HUES64 (cell line): ENCODE measurements at regions not wholly inside any gene's neighbourhood (a gene's known extent, or its start where the extent isn't known, plus 50 kb on each side); places are given as distances from the start of the nearest gene placed in this dataset.
"Not testable (repeated sequence)": the region's sequence is repeated elsewhere in the genome, so short reads cannot be mapped to it uniquely, and the experiment has no call there.

Experiments used
- H3K27ac ChIP-seq: 2 replicates; pipeline ENCODE4 v1.7.0; 2013; ENCODE audit warnings: low read depth, low read length, inconsistent platforms
- H3K27me3 ChIP-seq: 2 replicates; pipeline ENCODE4 v1.6.1; 2013; ENCODE audit warnings: mild to moderate bottlenecking, low read length; ENCODE audit not compliant: insufficient read depth
- H3K36me3 ChIP-seq: 2 replicates; pipeline ENCODE4 v1.6.1; 2013; ENCODE audit warnings: mild to moderate bottlenecking, low read length; ENCODE audit not compliant: insufficient read depth
- H3K4me1 ChIP-seq: 2 replicates; pipeline ENCODE4 v1.6.1; 2013; ENCODE audit warnings: mild to moderate bottlenecking, low read length, moderate library complexity; ENCODE audit not compliant: insufficient read depth
- H3K4me3 ChIP-seq: 2 replicates; pipeline ENCODE4 v1.5.1; 2013; ENCODE audit warnings: mild to moderate bottlenecking, low read length, moderate library complexity
- H3K9ac ChIP-seq: 2 replicates; pipeline ENCODE4 v1.6.1; 2013; ENCODE audit warnings: mild to moderate bottlenecking, low read depth, low read length
- H3K9me3 ChIP-seq: 2 replicates; pipeline ENCODE4 v1.6.1; 2013; ENCODE audit warnings: low read depth, low read length; ENCODE audit not compliant: insufficient read depth
- WGBS: fragments of 150-250, 120-280 bp; methylation state at CpG from one replicate; pipeline ENCODE4 v1.1.7; 2013; ENCODE audit warnings: missing lambda C conversion rate; 5-methylcytosine and 5-hydroxymethylcytosine counted together

DNA sequence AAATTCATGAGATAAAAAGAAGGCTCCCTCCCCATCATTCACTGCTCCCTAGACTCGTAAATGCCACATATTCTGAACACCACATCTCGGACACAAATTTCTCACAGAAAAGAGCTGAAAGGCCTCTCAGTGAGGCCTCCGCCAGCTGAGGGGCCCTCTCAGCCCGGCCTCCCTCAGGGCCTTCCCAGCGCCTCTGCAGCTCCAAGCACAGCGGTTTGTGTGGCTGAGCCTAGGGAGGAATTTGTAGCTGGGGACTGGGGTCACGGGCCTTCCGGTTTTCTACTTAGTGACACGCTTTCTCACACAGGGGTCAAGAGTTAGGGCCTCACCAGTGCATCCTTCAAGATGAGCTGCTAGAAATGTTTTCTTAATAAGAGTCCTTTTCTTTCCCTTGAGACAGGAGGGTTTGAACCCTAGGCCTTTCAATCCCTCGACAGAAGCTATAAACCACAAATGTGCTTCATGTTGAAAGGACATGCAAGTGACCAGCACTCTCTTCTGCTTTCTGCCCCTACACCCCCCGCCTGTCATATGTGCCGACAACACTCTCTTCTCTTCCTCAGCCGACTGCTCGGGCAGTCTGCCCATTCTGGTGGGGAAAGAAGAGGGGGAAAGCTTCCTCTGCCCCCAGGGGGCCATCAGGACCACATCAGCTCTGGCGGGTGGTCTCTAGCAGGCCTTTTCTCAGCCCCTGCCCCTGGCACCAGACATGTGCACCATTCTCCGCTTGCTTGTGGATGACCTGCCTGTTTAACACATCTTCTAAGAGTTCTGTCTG, 104.9 kb downstream of the CHIC2 start:
- H3K27me3 ChIP-seq = no peaks in the 10 kb centered on the region
- H3K9me3 ChIP-seq = no peaks in the 10 kb centered on the region
- H3K4me3 ChIP-seq = no peak overlapping the region
- WGBS = 87% methylated on average over 16 of the region's 16 CpGs
- H3K36me3 ChIP-seq = no peaks in the 10 kb centered on the region
- H3K27ac ChIP-seq = no peak overlapping the region
- H3K9ac ChIP-seq = no peak overlapping the region
- peaks cover 39% of the 10 kb centered on the region for H3K4me1 ChIP-seq

DNA sequence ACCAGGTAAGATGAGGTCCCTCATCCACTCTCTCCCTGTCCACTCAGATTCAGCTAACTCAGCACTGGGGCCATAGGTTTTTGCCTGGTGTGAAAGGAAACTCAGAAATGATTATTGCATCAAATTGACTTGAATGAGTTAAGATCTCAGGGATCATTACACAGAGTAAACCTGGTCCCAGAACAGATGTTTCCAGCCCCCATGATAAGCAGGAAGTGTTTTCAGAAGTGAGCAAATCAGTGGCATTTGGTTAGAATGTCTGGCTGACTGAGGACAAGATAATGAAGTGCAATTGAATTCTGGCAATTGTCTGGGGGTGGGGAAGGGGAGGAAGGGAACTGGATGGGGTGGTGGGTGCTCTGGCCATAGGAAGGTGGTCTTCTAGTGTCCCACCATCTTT, 108.0 kb downstream of the CHIC2 start:
- Histone ChIP-seq H3K9me3 (no peaks in the 10 kb centered on the region), H3K4me1 (peaks cover 15% of the 10 kb centered on the region; the same call in 1 of the 2 replicates), H3K27me3 (no peaks in the 10 kb centered on the region), H3K4me3 (no peak overlapping the region), H3K9ac (no peak overlapping the region), H3K36me3 (no peaks in the 10 kb centered on the region), H3K27ac (no peak overlapping the region)

DNA sequence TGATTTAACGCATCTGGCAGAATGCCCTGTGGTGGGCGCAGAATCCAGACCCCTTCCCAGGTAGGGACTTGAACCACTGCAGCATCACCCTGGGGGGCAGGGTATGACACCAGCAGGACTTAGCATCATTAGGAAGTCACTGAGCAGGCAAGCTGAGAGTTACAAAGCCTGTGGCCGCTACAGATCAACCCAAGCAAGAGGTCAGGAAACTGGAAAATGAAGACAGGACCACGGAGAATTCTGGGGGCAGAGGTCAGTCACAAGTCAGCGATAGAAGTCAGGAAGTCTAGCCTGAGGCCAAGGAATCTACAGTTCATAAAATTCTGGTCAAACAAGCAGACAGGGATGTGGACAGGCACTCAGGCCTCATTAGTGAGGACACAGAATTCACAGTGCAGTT, 108.4 kb downstream of the CHIC2 start:
- Histone ChIP-seq H3K27me3 (no peaks in the 10 kb centered on the region), H3K27ac (no peak overlapping the region), H3K4me1 (peaks cover 15% of the 10 kb centered on the region; the same call in 1 of the 2 replicates), H3K9me3 (no peaks in the 10 kb centered on the region), H3K4me3 (no peak overlapping the region), H3K36me3 (no peaks in the 10 kb centered on the region), H3K9ac (no peak overlapping the region)
- WGBS = 90% methylated on average over 5 of the region's 5 CpGs

DNA sequence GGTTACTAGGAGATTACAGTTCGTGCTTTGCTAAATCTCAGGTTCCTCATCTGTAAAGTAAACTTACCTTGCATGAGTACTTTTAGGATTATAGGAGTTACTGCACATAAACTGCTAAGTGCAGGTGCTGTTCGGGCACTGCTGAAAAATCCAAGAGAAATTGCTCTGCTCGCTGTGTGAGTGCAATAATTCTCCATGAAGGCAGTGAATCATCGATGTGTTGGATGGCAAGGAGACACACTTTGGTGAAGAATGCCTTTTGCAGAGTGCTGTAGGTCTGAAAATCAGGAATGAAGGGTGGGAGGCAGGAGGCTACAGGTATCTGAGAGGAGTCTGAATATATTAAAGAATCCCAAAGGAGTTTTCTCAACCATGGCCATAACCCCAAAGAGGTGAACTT, 113.0 kb downstream of the CHIC2 start:
- WGBS = 90% methylated on average over 4 of the region's 4 CpGs
- H3K4me3 ChIP-seq = no peak overlapping the region
- H3K27me3 ChIP-seq = no peaks in the 10 kb centered on the region
- 0 out of 2 replicates have a peak, but pooled peaks cover 3% of the 10 kb centered on the region for H3K4me1 ChIP-seq
- H3K36me3 ChIP-seq = no peaks in the 10 kb centered on the region
- no peak overlapping the region for H3K27ac ChIP-seq
- H3K9ac ChIP-seq = no peak overlapping the region
- H3K9me3 ChIP-seq = no peaks in the 10 kb centered on the region

DNA sequence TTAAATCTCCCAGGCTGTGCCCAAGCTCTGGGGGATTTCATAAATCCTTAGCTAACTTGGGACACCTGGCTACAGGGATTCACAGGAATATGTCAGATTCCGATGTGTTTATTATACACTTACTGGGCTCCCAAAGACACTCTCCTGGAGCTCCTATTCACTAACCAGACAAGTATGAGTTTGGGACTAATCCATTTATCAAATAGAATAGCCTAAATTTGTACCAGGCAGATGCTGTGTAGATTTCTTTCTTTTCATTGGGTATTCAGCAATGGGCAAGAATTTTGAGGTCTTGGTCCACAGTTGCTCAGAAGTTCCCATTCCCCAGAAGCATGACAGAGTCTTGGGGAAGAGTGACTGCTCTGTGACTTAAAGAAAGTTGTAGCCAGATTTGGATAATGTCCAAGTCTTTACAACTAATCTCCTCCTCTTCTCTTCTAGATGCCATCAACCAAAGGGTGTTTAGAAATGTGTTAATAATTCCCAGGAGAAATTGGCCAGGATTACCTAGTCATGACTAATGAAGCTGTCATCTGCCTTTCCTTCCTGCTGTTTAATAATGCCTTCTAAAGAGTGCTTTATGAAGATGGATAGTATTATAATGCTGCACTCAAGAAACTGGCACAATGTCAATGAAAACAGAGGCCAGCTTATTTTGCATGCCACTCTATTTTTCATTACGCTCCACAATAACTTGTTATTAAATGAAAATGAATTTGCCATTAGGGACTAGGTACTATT, 120.9 kb downstream of the CHIC2 start:
- no peaks in the 10 kb centered on the region; the same call in 1 of the 2 replicates for H3K9me3 ChIP-seq
- no peaks in the 10 kb centered on the region for H3K27me3 ChIP-seq
- H3K9ac ChIP-seq = no peak overlapping the region
- no peaks in the 10 kb centered on the region for H3K4me1 ChIP-seq
- 93% methylated on average over 1 of the region's 2 CpGs for WGBS
- no peak overlapping the region for H3K27ac ChIP-seq
- H3K4me3 ChIP-seq = no peak overlapping the region
- no peaks in the 10 kb centered on the region for H3K36me3 ChIP-seq

DNA sequence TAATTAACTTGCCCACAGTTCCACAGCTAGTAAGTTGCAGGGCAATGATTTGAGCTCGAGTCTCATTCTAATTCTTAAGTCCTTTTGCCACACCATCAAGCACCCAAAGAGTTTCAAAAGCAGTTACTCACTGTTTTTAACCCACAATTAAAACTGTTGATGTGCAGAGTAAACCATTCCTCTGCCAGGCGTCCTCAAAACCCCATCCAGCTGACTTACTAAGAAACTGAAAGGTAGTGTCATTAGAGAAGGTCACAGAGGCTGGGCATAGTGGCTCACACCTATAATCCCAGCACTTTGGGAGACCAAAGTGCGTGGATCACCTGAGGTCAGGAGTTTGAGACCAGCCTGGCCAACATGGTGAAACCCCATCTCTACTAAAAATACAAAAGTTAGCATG, 121.7 kb downstream of the CHIC2 start:
- no peak overlapping the region for H3K4me3 ChIP-seq
- no peaks in the 10 kb centered on the region; the same call in 1 of the 2 replicates for H3K9me3 ChIP-seq
- H3K27ac ChIP-seq = no peak overlapping the region
- no peaks in the 10 kb centered on the region for H3K36me3 ChIP-seq
- H3K4me1 ChIP-seq = no peaks in the 10 kb centered on the region
- 91% methylated on average over 3 of the region's 3 CpGs for WGBS
- H3K9ac ChIP-seq = no peak overlapping the region
- no peaks in the 10 kb centered on the region for H3K27me3 ChIP-seq

DNA sequence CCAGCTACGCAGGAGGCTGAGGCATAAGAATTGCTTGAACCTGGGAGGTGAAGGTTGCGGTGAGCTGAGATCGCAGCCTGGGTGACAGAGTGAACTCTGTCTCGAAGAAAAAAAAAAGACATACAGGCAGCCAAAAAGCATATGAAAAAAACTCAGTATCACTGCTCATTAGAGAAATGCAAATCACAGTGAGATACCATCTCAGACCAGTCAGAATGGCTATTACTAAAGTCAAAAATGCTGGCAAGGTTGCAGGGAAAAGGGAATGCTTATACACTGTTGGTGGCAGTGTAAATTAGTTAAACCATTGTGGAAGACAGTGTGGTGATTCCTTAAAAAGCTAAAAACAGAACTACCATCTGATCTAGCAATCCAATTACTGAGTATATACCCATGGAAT, 123.1 kb downstream of the CHIC2 start:
- H3K27me3 ChIP-seq = no peaks in the 10 kb centered on the region
- H3K9ac ChIP-seq = no peak overlapping the region
- 98% methylated on average over 4 of the region's 4 CpGs for whole genome bisulfite sequencing
- no peak overlapping the region for H3K4me3 ChIP-seq
- H3K9me3 ChIP-seq = no peaks in the 10 kb centered on the region; the same call in 1 of the 2 replicates
- no peak overlapping the region for H3K27ac ChIP-seq
- no peaks in the 10 kb centered on the region for H3K36me3 ChIP-seq
- no peaks in the 10 kb centered on the region for H3K4me1 ChIP-seq

DNA sequence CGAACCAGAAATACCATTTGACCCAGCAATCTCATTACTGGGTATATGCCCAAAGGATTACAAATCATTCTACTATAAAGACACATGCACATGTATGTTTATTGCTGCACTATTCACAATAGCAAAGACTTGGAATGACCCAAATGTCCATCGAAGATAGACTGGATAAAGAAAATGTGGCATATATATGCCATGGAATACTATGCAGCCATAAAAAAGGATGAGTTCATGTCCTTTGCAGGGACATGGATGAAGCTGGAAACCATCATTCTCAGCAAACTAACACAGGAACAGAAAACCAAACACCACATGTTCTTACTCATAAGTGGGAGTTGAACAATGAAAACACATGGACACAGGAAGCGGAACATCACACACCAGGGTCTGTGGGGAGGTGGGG, 124.5 kb downstream of the CHIC2 start:
- H3K36me3 ChIP-seq, H3K27ac ChIP-seq, H3K4me1 ChIP-seq, H3K4me3 ChIP-seq, H3K27me3 ChIP-seq, H3K9ac ChIP-seq, H3K9me3 ChIP-seq: not testable (repeated sequence)
- 97% methylated on average over 3 of the region's 3 CpGs for WGBS

DNA sequence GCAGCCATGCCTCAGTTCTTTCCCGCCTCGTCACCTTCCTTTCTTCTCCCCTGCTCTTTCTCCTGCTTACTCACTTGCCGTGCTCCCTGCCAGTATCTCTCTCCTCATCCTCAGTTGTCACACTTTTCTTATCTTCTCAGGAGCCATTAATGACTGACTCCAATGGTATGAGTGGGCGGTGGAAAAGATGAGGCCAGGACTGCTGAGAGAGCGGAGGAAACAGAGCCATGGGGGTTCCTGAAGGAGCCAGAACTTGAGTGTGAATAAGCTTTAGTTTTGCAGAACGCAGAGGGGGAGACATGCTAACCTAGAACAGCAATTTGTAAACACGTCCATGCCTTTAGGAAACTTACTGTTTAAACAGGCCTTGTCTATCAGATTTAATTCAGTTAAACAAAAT, 126.5 kb downstream of the CHIC2 start:
- Histone ChIP-seq H3K36me3 (no peaks in the 10 kb centered on the region), H3K4me1 (no peaks in the 10 kb centered on the region), H3K4me3 (no peak overlapping the region), H3K9me3 (no peaks in the 10 kb centered on the region; the same call in 1 of the 2 replicates), H3K27me3 (0 out of 2 replicates have a peak, but pooled peaks cover 3% of the 10 kb centered on the region), H3K9ac (no peak overlapping the region), H3K27ac (no peak overlapping the region)
- WGBS = 72% methylated on average over 7 of the region's 7 CpGs

DNA sequence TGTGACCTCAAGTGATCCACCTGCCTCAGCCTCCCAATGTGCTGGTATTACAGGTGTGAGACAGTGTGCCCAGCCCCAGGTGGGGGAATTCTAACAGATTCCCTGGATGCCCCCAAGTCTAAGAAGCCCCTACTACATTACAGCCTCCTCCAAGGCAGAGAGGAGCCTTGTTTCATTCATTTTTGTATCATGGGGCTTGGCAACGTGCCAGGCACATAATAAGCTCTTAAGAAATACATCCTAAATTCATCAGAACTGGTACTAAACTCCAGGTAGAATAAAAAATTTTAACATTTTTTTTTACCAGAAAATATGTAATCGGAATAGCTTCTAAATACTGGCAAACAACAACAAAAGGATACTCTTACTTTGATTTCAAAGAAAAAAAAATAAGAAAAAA, 127.1 kb downstream of the CHIC2 start:
- Histone ChIP-seq H3K27me3 (0 out of 2 replicates have a peak, but pooled peaks cover 3% of the 10 kb centered on the region), H3K27ac (no peak overlapping the region), H3K4me3 (no peak overlapping the region), H3K9me3 (no peaks in the 10 kb centered on the region; the same call in 1 of the 2 replicates), H3K36me3 (no peaks in the 10 kb centered on the region), H3K9ac (no peak overlapping the region), H3K4me1 (no peaks in the 10 kb centered on the region)
- 74% methylated on average over 1 of the region's 2 CpGs for WGBS

DNA sequence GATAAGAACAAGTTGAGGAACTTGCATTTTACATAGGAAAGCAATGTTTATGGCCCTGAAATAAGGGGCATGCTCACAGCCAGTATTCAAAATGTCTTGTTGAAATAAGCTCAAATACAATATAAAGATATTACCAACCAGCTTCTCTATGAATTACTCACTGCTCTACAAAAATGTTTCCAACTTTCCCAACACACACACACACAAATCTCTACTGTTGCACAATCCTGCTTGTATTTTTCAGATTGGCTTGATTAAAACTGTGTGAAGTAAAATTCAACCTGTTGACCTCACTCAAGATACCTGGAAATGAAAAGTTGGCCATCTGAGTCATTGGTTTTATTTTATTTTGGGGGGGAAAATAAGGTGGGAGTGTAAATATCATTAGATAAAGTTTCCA, 128.6 kb downstream of the CHIC2 start:
- no peaks in the 10 kb centered on the region for H3K36me3 ChIP-seq
- no peaks in the 10 kb centered on the region; the same call in 1 of the 2 replicates for H3K9me3 ChIP-seq
- no peak overlapping the region for H3K4me3 ChIP-seq
- no peaks in the 10 kb centered on the region for H3K4me1 ChIP-seq
- 0 out of 2 replicates have a peak, but pooled peaks cover 3% of the 10 kb centered on the region for H3K27me3 ChIP-seq
- H3K9ac ChIP-seq = no peak overlapping the region
- no peak overlapping the region for H3K27ac ChIP-seq
